Esophagus muscularis mucosa (tissue), 4 donors: ENCODE measurements at regions not wholly inside any gene's neighbourhood (a gene's known extent, or its start where the extent isn't known, plus 50 kb on each side); places are given as distances from the start of the nearest gene placed in this dataset.

Source experiments
- DNase-seq: peaks from one replicate; pipeline ENCODE4 v3.0.0-alpha.2; 2017; ENCODE audit errors: extremely low spot score
- H3K27ac ChIP-seq, 4 donors: fragments of 200-600 bp; sonication (generic); replicated peaks in 1 of 4; 1 replicate in 3 of 4; 2 replicates in 1 of 4; pipeline ENCODE4 v1.5.1; 2016 to 2019; ENCODE audit warnings: mild to moderate bottlenecking in 1 of 4
- H3K27me3 ChIP-seq, 4 donors: fragments of 200-600 bp; sonication (generic); one replicate each; pipeline versions ENCODE4 v1.5.1 to v1.6.0; 2016 to 2019
- H3K36me3 ChIP-seq, 4 donors: fragments of 200-600 bp; sonication (generic); one replicate each; pipeline ENCODE4 v1.5.1; 2016 to 2019
- H3K4me1 ChIP-seq, 4 donors: fragments of 200-600 bp; sonication (generic); one replicate each; pipeline ENCODE4 v1.5.1; 2016 to 2019
- H3K4me3 ChIP-seq, 4 donors: fragments of 200-600 bp; sonication (generic); 1 replicate in 2 of 4; 2 replicates in 2 of 4; pipeline ENCODE4 v1.5.1; 2016 to 2019; ENCODE audit warnings: mild to moderate bottlenecking in 4 of 4, moderate library complexity in 1 of 4
- H3K9me3 ChIP-seq, 4 donors: fragments of 200-600 bp; sonication (generic); 1 replicate in 3 of 4; 2 replicates in 1 of 4; pipeline ENCODE4 v1.5.1; 2016 to 2019
- EP300 ChIP-seq: sonication (generic); formaldehyde crosslinking; IDR thresholded peaks from one replicate; pipeline ENCODE4 v1.6.1; 2017; ENCODE audit warnings: antibody characterized with exemption
- POLR2A ChIP-seq: fragments of 450-650 bp; IDR thresholded peaks from one replicate; pipeline ENCODE4 v1.6.1; 2017; ENCODE audit warnings: antibody characterized with exemption, moderate library complexity, mild to moderate bottlenecking, low read depth
- POLR2AphosphoS5 ChIP-seq, 2 donors: sonication (generic); formaldehyde crosslinking; IDR thresholded peaks; one replicate each; pipeline ENCODE4 v1.6.1; 2017; ENCODE audit warnings: antibody characterized with exemption in 2 of 2
- WGBS: methylation state at CpG from one replicate; pipeline ENCODE4 v1.1.5; 2018; 5-methylcytosine and 5-hydroxymethylcytosine counted together
- intact Hi-C: fragments of 100-400 bp; cut with DNase I; formaldehyde crosslinking; loops from one replicate; pipeline ENCODE4 v1.15.1; 2023
- TF ChIP-seq, protein P1 (sequence below), 3 experiments: fragments of 200-600 bp in 2 of 3; fragments of 450-650 bp in 1 of 3; sonication (generic) in 2 of 3; IDR thresholded peaks; one replicate each; pipeline ENCODE4 v1.5.1; 2017 to 2019; ENCODE audit warnings: antibody characterized with exemption in 3 of 3, mild to moderate bottlenecking in 2 of 3, moderate library complexity in 1 of 3

DNA sequence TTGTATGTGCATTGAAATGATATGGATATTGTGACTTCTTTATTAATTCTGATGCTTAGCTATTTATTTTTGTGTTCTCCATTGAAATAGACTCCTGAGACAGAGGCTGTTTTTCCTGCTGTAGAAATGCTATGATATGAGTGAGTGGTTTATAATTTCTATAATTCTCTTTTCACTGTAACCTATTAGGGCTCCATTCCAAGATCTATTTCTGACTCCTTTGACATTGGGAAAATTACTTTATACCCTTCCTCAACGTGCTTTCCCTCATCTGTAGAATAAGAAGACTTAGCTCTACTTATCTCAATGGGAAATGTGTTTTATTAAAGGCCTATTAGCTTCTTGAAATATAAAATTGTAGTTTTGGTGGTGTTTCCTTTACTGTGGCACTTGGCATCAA is 144.5 kb upstream of the RPRM start:
- no peak overlapping the region for H3K27ac ChIP-seq
- peaks cover 0 to 7% (median 3%) of the 10 kb centered on the region in 4 donors for H3K9me3 ChIP-seq
- no peak for DNase-seq
- H3K36me3 ChIP-seq = no peaks in the 10 kb centered on the region
- TF ChIP-seq, protein P1, sequence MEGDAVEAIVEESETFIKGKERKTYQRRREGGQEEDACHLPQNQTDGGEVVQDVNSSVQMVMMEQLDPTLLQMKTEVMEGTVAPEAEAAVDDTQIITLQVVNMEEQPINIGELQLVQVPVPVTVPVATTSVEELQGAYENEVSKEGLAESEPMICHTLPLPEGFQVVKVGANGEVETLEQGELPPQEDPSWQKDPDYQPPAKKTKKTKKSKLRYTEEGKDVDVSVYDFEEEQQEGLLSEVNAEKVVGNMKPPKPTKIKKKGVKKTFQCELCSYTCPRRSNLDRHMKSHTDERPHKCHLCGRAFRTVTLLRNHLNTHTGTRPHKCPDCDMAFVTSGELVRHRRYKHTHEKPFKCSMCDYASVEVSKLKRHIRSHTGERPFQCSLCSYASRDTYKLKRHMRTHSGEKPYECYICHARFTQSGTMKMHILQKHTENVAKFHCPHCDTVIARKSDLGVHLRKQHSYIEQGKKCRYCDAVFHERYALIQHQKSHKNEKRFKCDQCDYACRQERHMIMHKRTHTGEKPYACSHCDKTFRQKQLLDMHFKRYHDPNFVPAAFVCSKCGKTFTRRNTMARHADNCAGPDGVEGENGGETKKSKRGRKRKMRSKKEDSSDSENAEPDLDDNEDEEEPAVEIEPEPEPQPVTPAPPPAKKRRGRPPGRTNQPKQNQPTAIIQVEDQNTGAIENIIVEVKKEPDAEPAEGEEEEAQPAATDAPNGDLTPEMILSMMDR (IDR thresholded peaks at IDR 0.05) = no peak
- no peak for TF ChIP-seq EP300
- no peak for TF ChIP-seq POLR2AphosphoS5 (IDR thresholded peaks at IDR 0.05)
- no peak for TF ChIP-seq POLR2A
- H3K4me3 ChIP-seq = no peak overlapping the region
- WGBS = 32% methylated on average over 1 of the region's 1 CpG
- no peaks in the 10 kb centered on the region for H3K27me3 ChIP-seq
- no peaks in the 10 kb centered on the region for H3K4me1 ChIP-seq
- intact Hi-C loops = no loop called here

GRCh38 chr2:153626676-153627075 is 148.1 kb upstream of the RPRM start:
- no peaks in the 10 kb centered on the region for H3K9me3 ChIP-seq
- TF ChIP-seq, protein P1 (IDR thresholded peaks at IDR 0.05) = no peak
- TF ChIP-seq POLR2AphosphoS5 (IDR thresholded peaks at IDR 0.05) (no peak), EP300 (no peak), POLR2A (no peak)
- no peaks in the 10 kb centered on the region for H3K36me3 ChIP-seq
- H3K4me3 ChIP-seq = no peak overlapping the region
- no peaks in the 10 kb centered on the region for H3K4me1 ChIP-seq
- no peaks in the 10 kb centered on the region for H3K27me3 ChIP-seq
- no peak overlapping the region for H3K27ac ChIP-seq
- 56% methylated on average over 2 of the region's 2 CpGs for WGBS
- DNase-seq = no peak
- intact Hi-C loops = no loop called here

- TF ChIP-seq, protein P1 (IDR thresholded peaks at IDR 0.05) = no peak
- TF ChIP-seq POLR2A (no peak), POLR2AphosphoS5 (IDR thresholded peaks at IDR 0.05) (no peak), EP300 (no peak)
- Histone ChIP-seq H3K27ac (no peak overlapping the region), H3K9me3 (no peaks in the 10 kb centered on the region), H3K4me1 (no peaks in the 10 kb centered on the region), H3K36me3 (no peaks in the 10 kb centered on the region), H3K27me3 (no peaks in the 10 kb centered on the region), H3K4me3 (no peak overlapping the region)
- intact Hi-C loops = no loop called here
- DNase-seq = no peak
- 71% methylated on average over 2 of the region's 2 CpGs for WGBS
Observed at GRCh38 chr2:153635494-153635893, 156.9 kb upstream of the RPRM start.

DNA sequence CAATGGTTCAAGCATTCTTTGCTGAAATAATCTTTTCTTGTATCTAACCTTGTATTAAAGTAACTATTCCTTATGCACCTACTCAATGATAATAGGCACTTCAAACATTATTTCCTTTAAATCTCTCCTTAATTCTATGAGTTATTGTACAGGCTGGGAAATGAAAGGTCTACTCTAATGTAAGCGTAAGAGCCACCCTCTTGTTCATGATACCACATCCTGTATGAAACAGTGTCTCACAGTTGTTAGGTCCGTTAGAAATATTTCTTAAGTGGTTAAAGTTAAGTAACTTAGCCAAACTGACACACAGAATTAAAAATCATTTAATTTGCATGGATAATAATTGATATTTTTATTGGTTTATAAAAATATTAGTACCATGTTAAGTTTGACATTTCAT is 162.5 kb upstream of the RPRM start:
- Histone ChIP-seq H3K4me1 (no peaks in the 10 kb centered on the region), H3K36me3 (no peaks in the 10 kb centered on the region), H3K27ac (no peak overlapping the region), H3K4me3 (no peak overlapping the region), H3K9me3 (no peaks in the 10 kb centered on the region), H3K27me3 (no peaks in the 10 kb centered on the region)
- TF ChIP-seq POLR2AphosphoS5 (IDR thresholded peaks at IDR 0.05) = no peak
- no peak for TF ChIP-seq POLR2A
- TF ChIP-seq, protein P1 (IDR thresholded peaks at IDR 0.05) = no peak
- 81% methylated on average over 2 of the region's 2 CpGs for WGBS
- DNase-seq = no peak
- intact Hi-C loops = no loop called here

GRCh38 chr2:153644955-153645354 is 166.4 kb upstream of the RPRM start:
- no peaks in the 10 kb centered on the region for H3K4me1 ChIP-seq
- H3K36me3 ChIP-seq = no peaks in the 10 kb centered on the region
- H3K4me3 ChIP-seq = no peak overlapping the region
- no peak overlapping the region for H3K27ac ChIP-seq
- DNase-seq = no peak
- 78% methylated on average over 5 of the region's 5 CpGs for WGBS
- TF ChIP-seq POLR2A (no peak), EP300 (no peak)
- TF ChIP-seq, protein P1 (IDR thresholded peaks at IDR 0.05) = no peak
- no peaks in the 10 kb centered on the region for H3K9me3 ChIP-seq
- no peaks in the 10 kb centered on the region for H3K27me3 ChIP-seq
- intact Hi-C loops = no loop called here
